WTC11 (cell line): ENCODE measurements at regions not wholly inside any gene's neighbourhood (a gene's known extent, or its start where the extent isn't known, plus 50 kb on each side); places are given as distances from the start of the nearest gene placed in this dataset.

Experiments used
- ATAC-seq: fragments of 200-7000 bp; cut with Tn5 transposase; 2 replicates; pipeline ENCODE4 v1.10.0; 2021; ENCODE audit warnings: mild to moderate bottlenecking, moderate library complexity
- CTCF ChIA-PET: fragments of 300-600 bp; sonication (Branson Sonifier 250); formaldehyde crosslinking; loops from one replicate; lab custom pipeline; 2021; ENCODE audit warnings: antibody characterized with exemption; lab: Charles Lee
- POLR2A ChIA-PET: fragments of 350-600 bp; sonication (Branson Sonifier 250); formaldehyde crosslinking; loops from one replicate; lab custom pipeline; 2021; ENCODE audit warnings: antibody characterized with exemption; lab: Charles Lee
- DNase-seq: peaks from one replicate; pipeline ENCODE4 v3.0.0; 2021; ENCODE audit warnings: low spot score
- H3K27ac Mint-ChIP-seq: 2 replicates; pipeline ENCODE4 v1.8.0; 2021; ENCODE audit warnings: mixed read lengths
- H3K27me3 Mint-ChIP-seq: 2 replicates; pipeline ENCODE4 v1.8.0; 2021; ENCODE audit warnings: low read depth, mild to moderate bottlenecking, moderate library complexity, mixed read lengths
- H3K36me3 Mint-ChIP-seq: 2 replicates; pipeline ENCODE4 v1.8.0; 2021; ENCODE audit warnings: mixed read lengths
- H3K4me1 Mint-ChIP-seq: 2 replicates; pipeline ENCODE4 v1.8.0; 2022; ENCODE audit warnings: mixed read lengths
- H3K4me3 Mint-ChIP-seq: 2 replicates; pipeline ENCODE4 v1.8.0; 2021; ENCODE audit warnings: mild to moderate bottlenecking, moderate library complexity, mixed read lengths
- H3K9me3 Mint-ChIP-seq: 2 replicates; pipeline ENCODE4 v1.8.0; 2021; ENCODE audit warnings: mixed read lengths
- ETV6 ChIP-seq: sonication (generic); formaldehyde crosslinking; IDR thresholded peaks from 2 replicates; pipeline ENCODE4 v1.8.1; 2022; ENCODE audit warnings: mild to moderate bottlenecking, missing genetic modification reagents
- GRHL2 ChIP-seq: fragments of 250-450 bp; sonication (Bioruptor Pico); IDR thresholded peaks from 2 replicates; pipeline ENCODE4 v1.8.0; 2022; ENCODE audit warnings: mild to moderate bottlenecking, moderate library complexity; ENCODE audit not compliant: insufficient replicate concordance, severe bottlenecking
- HMGA2 ChIP-seq: fragments of 250-450 bp; sonication (Bioruptor Pico); IDR thresholded peaks from 2 replicates; pipeline ENCODE4 v1.4.0; 2021; ENCODE audit warnings: mild to moderate bottlenecking, moderate library complexity
- JAZF1 ChIP-seq: fragments of 250-450 bp; sonication (Bioruptor Pico); IDR thresholded peaks from 2 replicates; pipeline ENCODE4 v1.9.0; 2021; ENCODE audit warnings: moderate library complexity, mild to moderate bottlenecking, inconsistent platforms
- KAT7 ChIP-seq: sonication (generic); formaldehyde crosslinking; IDR thresholded peaks from 2 replicates; pipeline ENCODE4 v1.8.1; 2023; ENCODE audit warnings: missing genetic modification reagents, mild to moderate bottlenecking, borderline replicate concordance
- MYBL2 ChIP-seq: sonication (generic); formaldehyde crosslinking; IDR thresholded peaks from 2 replicates; pipeline ENCODE4 v1.8.1; 2023; ENCODE audit warnings: mild to moderate bottlenecking, moderate library complexity, missing genetic modification reagents
- NR2C2 ChIP-seq: sonication (generic); formaldehyde crosslinking; IDR thresholded peaks from 2 replicates; pipeline ENCODE4 v1.8.0; 2022; ENCODE audit warnings: mild to moderate bottlenecking, missing genetic modification reagents
- PRRX2 ChIP-seq: fragments of 250-450 bp; sonication (Bioruptor Pico); IDR thresholded peaks from 2 replicates; pipeline ENCODE4 v1.8.0; 2021; ENCODE audit warnings: mild to moderate bottlenecking
- TEAD1 ChIP-seq: sonication (generic); formaldehyde crosslinking; IDR thresholded peaks from 2 replicates; pipeline ENCODE4 v1.8.0; 2022; ENCODE audit warnings: mild to moderate bottlenecking, missing genetic modification reagents
- TEAD4 ChIP-seq: sonication (generic); formaldehyde crosslinking; IDR thresholded peaks from 2 replicates; pipeline ENCODE4 v1.8.0; 2022; ENCODE audit warnings: mild to moderate bottlenecking, missing genetic modification reagents
- ZNF219 ChIP-seq: sonication (generic); formaldehyde crosslinking; IDR thresholded peaks from 2 replicates; pipeline ENCODE4 v1.8.0; 2023; ENCODE audit warnings: missing genetic modification reagents, mild to moderate bottlenecking, borderline replicate concordance
- ZNF423 ChIP-seq: fragments of 250-450 bp; sonication (Bioruptor Pico); IDR thresholded peaks from 2 replicates; pipeline ENCODE4 v2.1.2; 2022; ENCODE audit warnings: mild to moderate bottlenecking, moderate library complexity
- TF ChIP-seq, protein P1 (sequence below): fragments of 250-450 bp; sonication (Bioruptor Pico); IDR thresholded peaks from 2 replicates; pipeline ENCODE4 v1.9.0; 2021; ENCODE audit warnings: moderate library complexity, mild to moderate bottlenecking, inconsistent platforms, borderline replicate concordance
- TF ChIP-seq, protein P2 (sequence below): sonication (generic); formaldehyde crosslinking; IDR thresholded peaks from 2 replicates; pipeline ENCODE4 v1.8.1; 2023; ENCODE audit warnings: mild to moderate bottlenecking, missing genetic modification reagents
- TF ChIP-seq, protein P3 (sequence below): sonication (generic); formaldehyde crosslinking; IDR thresholded peaks from 2 replicates; pipeline ENCODE4 v1.8.1; 2022; ENCODE audit warnings: low read depth, missing genetic modification reagents, borderline replicate concordance
- TF ChIP-seq, protein P4 (sequence below): sonication (generic); formaldehyde crosslinking; IDR thresholded peaks from 2 replicates; pipeline ENCODE4 v1.8.0; 2023; ENCODE audit warnings: mild to moderate bottlenecking, missing genetic modification reagents
- TF ChIP-seq, protein P5 (sequence below): sonication (generic); formaldehyde crosslinking; IDR thresholded peaks from 2 replicates; pipeline ENCODE4 v1.8.1; 2023; ENCODE audit warnings: mild to moderate bottlenecking, missing genetic modification reagents
- TF ChIP-seq, protein P6 (sequence below): sonication (generic); formaldehyde crosslinking; IDR thresholded peaks from 2 replicates; pipeline ENCODE4 v1.8.1; 2022; ENCODE audit warnings: mild to moderate bottlenecking, moderate library complexity, missing genetic modification reagents
- TF ChIP-seq, protein P7 (sequence below): sonication (generic); formaldehyde crosslinking; IDR thresholded peaks from 2 replicates; pipeline ENCODE4 v1.8.0; 2023; ENCODE audit warnings: missing genetic modification reagents

DNA sequence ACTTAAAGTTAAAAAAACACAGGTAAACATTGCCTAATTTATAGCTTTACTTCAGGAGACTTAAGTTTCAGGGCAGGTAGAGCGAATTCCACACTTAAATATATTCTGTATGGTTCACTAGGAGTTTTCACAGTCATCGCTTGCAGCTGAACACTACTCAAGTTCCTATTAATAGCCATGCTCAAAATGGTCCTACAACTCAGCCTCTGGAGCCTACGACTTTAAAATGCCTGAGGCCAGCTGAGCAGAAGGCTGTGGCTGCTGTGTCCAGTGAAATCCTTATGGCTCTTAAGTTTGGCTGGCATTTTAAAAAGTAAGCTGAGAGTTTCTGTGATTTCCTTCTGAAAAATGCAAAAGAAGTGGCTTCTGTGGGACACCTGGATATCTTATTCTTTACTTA, 105.4 kb upstream of the GLI3 start (continued):
- TF ChIP-seq, protein P1, sequence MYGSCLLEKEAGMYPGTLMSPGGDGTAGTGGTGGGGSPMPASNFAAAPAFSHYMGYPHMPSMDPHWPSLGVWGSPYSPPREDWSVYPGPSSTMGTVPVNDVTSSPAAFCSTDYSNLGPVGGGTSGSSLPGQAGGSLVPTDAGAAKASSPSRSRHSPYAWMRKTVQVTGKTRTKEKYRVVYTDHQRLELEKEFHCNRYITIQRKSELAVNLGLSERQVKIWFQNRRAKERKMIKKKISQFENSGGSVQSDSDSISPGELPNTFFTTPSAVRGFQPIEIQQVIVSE = no peak
- TF ChIP-seq JAZF1 = no peak
- TF ChIP-seq, protein P2, sequence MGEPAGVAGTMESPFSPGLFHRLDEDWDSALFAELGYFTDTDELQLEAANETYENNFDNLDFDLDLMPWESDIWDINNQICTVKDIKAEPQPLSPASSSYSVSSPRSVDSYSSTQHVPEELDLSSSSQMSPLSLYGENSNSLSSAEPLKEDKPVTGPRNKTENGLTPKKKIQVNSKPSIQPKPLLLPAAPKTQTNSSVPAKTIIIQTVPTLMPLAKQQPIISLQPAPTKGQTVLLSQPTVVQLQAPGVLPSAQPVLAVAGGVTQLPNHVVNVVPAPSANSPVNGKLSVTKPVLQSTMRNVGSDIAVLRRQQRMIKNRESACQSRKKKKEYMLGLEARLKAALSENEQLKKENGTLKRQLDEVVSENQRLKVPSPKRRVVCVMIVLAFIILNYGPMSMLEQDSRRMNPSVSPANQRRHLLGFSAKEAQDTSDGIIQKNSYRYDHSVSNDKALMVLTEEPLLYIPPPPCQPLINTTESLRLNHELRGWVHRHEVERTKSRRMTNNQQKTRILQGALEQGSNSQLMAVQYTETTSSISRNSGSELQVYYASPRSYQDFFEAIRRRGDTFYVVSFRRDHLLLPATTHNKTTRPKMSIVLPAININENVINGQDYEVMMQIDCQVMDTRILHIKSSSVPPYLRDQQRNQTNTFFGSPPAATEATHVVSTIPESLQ = no peak
- TF ChIP-seq, protein P3, sequence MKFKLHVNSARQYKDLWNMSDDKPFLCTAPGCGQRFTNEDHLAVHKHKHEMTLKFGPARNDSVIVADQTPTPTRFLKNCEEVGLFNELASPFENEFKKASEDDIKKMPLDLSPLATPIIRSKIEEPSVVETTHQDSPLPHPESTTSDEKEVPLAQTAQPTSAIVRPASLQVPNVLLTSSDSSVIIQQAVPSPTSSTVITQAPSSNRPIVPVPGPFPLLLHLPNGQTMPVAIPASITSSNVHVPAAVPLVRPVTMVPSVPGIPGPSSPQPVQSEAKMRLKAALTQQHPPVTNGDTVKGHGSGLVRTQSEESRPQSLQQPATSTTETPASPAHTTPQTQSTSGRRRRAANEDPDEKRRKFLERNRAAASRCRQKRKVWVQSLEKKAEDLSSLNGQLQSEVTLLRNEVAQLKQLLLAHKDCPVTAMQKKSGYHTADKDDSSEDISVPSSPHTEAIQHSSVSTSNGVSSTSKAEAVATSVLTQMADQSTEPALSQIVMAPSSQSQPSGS (CRISPR knock-in tag) = no peak

DNA sequence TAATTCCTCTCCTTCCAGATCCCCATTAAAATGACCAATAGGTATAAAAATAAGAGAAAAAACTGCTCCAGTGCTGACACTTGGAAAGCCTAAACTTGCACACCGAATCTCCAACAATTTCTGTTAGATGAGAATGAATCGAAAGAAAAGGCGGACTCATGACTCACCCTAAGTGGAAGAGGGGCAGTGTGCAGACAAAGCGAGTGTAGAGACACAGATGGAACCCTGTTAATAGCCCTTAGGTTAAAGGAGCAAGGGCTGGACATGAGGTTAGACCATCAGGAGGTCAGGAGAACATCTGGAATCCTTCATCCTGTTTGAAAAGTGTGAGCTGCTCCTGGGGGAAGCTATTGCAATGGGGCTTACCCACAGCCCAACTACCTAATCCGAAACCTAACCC, 103.4 kb upstream of the GLI3 start:
- Mint-ChIP-seq H3K9me3 (no peaks in the 10 kb centered on the region), H3K27me3 (no peaks in the 10 kb centered on the region), H3K4me3 (no peak overlapping the region), H3K4me1 (peaks cover 30% of the 10 kb centered on the region), H3K27ac (no peak overlapping the region), H3K36me3 (no peaks in the 10 kb centered on the region)
- ChIA-PET CTCF (no interaction called here), POLR2A (no interaction called here)
- TF ChIP-seq GRHL2 (CRISPR knock-in tag) = no peak
- TF ChIP-seq, protein P4, sequence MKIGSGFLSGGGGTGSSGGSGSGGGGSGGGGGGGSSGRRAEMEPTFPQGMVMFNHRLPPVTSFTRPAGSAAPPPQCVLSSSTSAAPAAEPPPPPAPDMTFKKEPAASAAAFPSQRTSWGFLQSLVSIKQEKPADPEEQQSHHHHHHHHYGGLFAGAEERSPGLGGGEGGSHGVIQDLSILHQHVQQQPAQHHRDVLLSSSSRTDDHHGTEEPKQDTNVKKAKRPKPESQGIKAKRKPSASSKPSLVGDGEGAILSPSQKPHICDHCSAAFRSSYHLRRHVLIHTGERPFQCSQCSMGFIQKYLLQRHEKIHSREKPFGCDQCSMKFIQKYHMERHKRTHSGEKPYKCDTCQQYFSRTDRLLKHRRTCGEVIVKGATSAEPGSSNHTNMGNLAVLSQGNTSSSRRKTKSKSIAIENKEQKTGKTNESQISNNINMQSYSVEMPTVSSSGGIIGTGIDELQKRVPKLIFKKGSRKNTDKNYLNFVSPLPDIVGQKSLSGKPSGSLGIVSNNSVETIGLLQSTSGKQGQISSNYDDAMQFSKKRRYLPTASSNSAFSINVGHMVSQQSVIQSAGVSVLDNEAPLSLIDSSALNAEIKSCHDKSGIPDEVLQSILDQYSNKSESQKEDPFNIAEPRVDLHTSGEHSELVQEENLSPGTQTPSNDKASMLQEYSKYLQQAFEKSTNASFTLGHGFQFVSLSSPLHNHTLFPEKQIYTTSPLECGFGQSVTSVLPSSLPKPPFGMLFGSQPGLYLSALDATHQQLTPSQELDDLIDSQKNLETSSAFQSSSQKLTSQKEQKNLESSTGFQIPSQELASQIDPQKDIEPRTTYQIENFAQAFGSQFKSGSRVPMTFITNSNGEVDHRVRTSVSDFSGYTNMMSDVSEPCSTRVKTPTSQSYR (CRISPR knock-in tag) = no peak
- TF ChIP-seq ZNF423 (CRISPR knock-in tag) = no peak
- no peak for TF ChIP-seq PRRX2 (CRISPR knock-in tag)
- no peak for TF ChIP-seq ETV6 (CRISPR knock-in tag)
- TF ChIP-seq, protein P5, sequence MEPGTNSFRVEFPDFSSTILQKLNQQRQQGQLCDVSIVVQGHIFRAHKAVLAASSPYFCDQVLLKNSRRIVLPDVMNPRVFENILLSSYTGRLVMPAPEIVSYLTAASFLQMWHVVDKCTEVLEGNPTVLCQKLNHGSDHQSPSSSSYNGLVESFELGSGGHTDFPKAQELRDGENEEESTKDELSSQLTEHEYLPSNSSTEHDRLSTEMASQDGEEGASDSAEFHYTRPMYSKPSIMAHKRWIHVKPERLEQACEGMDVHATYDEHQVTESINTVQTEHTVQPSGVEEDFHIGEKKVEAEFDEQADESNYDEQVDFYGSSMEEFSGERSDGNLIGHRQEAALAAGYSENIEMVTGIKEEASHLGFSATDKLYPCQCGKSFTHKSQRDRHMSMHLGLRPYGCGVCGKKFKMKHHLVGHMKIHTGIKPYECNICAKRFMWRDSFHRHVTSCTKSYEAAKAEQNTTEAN (CRISPR knock-in tag) = no peak
- TF ChIP-seq HMGA2 (CRISPR knock-in tag) = no peak
- TF ChIP-seq, protein P6, sequence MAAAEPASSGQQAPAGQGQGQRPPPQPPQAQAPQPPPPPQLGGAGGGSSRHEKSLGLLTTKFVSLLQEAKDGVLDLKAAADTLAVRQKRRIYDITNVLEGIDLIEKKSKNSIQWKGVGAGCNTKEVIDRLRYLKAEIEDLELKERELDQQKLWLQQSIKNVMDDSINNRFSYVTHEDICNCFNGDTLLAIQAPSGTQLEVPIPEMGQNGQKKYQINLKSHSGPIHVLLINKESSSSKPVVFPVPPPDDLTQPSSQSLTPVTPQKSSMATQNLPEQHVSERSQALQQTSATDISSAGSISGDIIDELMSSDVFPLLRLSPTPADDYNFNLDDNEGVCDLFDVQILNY = no peak
- no peak for TF ChIP-seq MYBL2 (CRISPR knock-in tag)
- no peak for TF ChIP-seq TEAD4 (CRISPR knock-in tag)
- no peak for TF ChIP-seq TEAD1
- no peak for TF ChIP-seq KAT7
- no peak for TF ChIP-seq NR2C2
- TF ChIP-seq, protein P7, sequence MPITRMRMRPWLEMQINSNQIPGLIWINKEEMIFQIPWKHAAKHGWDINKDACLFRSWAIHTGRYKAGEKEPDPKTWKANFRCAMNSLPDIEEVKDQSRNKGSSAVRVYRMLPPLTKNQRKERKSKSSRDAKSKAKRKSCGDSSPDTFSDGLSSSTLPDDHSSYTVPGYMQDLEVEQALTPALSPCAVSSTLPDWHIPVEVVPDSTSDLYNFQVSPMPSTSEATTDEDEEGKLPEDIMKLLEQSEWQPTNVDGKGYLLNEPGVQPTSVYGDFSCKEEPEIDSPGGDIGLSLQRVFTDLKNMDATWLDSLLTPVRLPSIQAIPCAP = no peak
- no peak for TF ChIP-seq ZNF219 (CRISPR knock-in tag)
- DNase-seq (no peak), ATAC-seq (no peak)
